Tibial nerve (tissue), 4 donors: ENCODE measurements at regions not wholly inside any gene's neighbourhood (a gene's known extent, or its start where the extent isn't known, plus 50 kb on each side); places are given as distances from the start of the nearest gene placed in this dataset.

Source experiments
- EP300 ChIP-seq, 2 donors: sonication (generic); formaldehyde crosslinking; IDR thresholded peaks; one replicate each; pipeline ENCODE4 v1.6.1; 2017; ENCODE audit warnings: antibody characterized with exemption in 2 of 2, mild to moderate bottlenecking in 1 of 2
- POLR2A ChIP-seq, 2 donors: fragments of 450-650 bp; IDR thresholded peaks; one replicate each; pipeline ENCODE4 v1.6.1; 2017; ENCODE audit warnings: antibody characterized with exemption in 2 of 2, mild to moderate bottlenecking in 2 of 2, moderate library complexity in 2 of 2
- TF ChIP-seq, protein P1 (sequence below), 5 experiments: fragments of 200-600 bp in 3 of 5; fragments of 450-650 bp in 2 of 5; sonication (generic) in 3 of 5; IDR thresholded peaks; one replicate each; pipeline ENCODE4 v1.5.1; 2016 to 2019; ENCODE audit warnings: antibody characterized with exemption in 5 of 5, mild to moderate bottlenecking in 3 of 5, moderate library complexity in 2 of 5

DNA sequence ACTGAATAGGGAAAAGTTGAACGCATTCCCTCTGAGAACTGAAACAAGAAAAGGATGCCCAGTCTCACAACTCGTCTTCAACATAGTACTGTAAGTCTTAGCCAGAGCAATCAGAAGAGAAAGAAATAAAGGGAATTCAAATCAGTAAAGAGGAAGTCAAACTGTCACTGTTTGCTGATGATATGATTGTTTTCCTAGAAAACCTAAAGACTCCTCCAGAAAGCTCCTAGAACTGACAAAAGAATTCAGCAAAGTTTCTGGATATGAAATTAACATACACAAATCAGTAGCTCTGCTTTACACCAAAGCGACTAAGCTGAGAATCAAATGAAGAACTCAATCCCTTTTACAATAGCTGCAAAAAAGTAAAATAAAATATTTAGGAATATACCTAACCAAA, 471.2 kb upstream of the CNTN5 start:
- TF ChIP-seq, protein P1, sequence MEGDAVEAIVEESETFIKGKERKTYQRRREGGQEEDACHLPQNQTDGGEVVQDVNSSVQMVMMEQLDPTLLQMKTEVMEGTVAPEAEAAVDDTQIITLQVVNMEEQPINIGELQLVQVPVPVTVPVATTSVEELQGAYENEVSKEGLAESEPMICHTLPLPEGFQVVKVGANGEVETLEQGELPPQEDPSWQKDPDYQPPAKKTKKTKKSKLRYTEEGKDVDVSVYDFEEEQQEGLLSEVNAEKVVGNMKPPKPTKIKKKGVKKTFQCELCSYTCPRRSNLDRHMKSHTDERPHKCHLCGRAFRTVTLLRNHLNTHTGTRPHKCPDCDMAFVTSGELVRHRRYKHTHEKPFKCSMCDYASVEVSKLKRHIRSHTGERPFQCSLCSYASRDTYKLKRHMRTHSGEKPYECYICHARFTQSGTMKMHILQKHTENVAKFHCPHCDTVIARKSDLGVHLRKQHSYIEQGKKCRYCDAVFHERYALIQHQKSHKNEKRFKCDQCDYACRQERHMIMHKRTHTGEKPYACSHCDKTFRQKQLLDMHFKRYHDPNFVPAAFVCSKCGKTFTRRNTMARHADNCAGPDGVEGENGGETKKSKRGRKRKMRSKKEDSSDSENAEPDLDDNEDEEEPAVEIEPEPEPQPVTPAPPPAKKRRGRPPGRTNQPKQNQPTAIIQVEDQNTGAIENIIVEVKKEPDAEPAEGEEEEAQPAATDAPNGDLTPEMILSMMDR (IDR thresholded peaks at IDR 0.05) = no peak
- TF ChIP-seq POLR2A (IDR thresholded peaks at IDR 0.05) = no peak
- no peak for TF ChIP-seq EP300 (IDR thresholded peaks at IDR 0.05)
